ENCODE measurements at regions not wholly inside any gene's neighbourhood (a gene's known extent, or its start where the extent isn't known, plus 50 kb on each side); places are given as distances from the start of the nearest gene placed in this dataset.

- TF ChIP-seq CTCF (conservative IDR thresholded peaks at IDR 0.05 in 1 of 2, IDR thresholded peaks at IDR 0.05 in 1 of 2; ENCODE audit: low read depth in 1 of 2, low read length in 2 of 2) = no peak
- TF ChIP-seq EZH2 (IDR thresholded peaks at IDR 0.05; ENCODE audit: low read length, missing control alignments) = no peak
Measured at GRCh38 chr13:36528105-36528504, 95.8 kb downstream of the CCNA1 start.

Measured in fibroblast of lung (primary cell).